Ovary (tissue), 3 donors: ENCODE measurements at regions not wholly inside any gene's neighbourhood (a gene's known extent, or its start where the extent isn't known, plus 50 kb on each side); places are given as distances from the start of the nearest gene placed in this dataset.

Source experiments
- POLR2A ChIP-seq: fragments of 450-650 bp; IDR thresholded peaks from one replicate; pipeline ENCODE4 v1.6.1; 2017; ENCODE audit warnings: antibody characterized with exemption, mild to moderate bottlenecking, moderate library complexity
- TF ChIP-seq, protein P1 (sequence below), 3 donors: fragments of 450-650 bp in 2 of 3; fragments of 200-600 bp in 1 of 3; IDR thresholded peaks; one replicate each; pipeline versions ENCODE4 v1.5.1 to v1.8.0; 2016 to 2022; ENCODE audit warnings: antibody characterized with exemption in 3 of 3, mild to moderate bottlenecking in 1 of 3
- donor health status: DM: no; HTN: no; CAD: no.

DNA sequence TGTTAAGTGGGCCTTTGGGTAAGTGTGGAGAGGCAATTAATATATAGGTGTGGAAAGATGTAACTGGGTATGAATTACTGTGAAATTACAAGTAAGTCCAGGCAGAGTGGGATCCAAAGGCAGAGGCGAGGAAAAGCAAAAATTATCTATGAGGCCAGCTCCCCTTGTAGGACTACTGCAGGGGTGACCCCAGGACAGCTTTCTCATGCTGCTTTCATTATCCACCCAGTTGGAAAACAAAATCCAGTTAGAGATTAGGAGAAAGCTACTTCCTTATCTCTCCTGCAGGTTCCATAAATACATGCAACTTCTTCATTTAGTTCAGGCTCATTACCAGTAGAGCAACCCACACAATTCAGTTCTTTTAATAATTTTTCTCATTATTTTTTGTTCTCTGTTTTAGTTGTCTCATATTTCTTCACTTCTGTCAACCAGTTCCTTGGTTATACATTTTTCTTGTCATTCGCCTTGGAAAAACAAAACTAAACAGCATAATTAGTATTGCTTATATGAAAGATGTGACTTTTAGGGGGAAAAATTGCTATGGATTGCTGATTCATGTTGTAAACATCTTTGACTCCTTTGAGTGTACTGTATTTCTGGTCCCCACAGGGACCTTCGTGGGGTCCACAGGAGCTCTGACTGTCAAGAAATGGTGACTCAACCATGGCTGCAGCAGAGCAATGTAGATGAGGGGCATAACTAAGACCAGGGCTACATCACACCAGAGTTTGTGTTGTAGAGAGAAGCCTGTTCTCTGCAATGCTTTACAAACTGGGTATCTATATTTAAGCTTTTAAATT, 110.4 kb upstream of the PARD3B start:
- TF ChIP-seq, protein P1, sequence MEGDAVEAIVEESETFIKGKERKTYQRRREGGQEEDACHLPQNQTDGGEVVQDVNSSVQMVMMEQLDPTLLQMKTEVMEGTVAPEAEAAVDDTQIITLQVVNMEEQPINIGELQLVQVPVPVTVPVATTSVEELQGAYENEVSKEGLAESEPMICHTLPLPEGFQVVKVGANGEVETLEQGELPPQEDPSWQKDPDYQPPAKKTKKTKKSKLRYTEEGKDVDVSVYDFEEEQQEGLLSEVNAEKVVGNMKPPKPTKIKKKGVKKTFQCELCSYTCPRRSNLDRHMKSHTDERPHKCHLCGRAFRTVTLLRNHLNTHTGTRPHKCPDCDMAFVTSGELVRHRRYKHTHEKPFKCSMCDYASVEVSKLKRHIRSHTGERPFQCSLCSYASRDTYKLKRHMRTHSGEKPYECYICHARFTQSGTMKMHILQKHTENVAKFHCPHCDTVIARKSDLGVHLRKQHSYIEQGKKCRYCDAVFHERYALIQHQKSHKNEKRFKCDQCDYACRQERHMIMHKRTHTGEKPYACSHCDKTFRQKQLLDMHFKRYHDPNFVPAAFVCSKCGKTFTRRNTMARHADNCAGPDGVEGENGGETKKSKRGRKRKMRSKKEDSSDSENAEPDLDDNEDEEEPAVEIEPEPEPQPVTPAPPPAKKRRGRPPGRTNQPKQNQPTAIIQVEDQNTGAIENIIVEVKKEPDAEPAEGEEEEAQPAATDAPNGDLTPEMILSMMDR (IDR thresholded peaks at IDR 0.05): no peak
- TF ChIP-seq POLR2A: no peak
